GM04504 (cell line): ENCODE measurements at regions not wholly inside any gene's neighbourhood (a gene's known extent, or its start where the extent isn't known, plus 50 kb on each side); places are given as distances from the start of the nearest gene placed in this dataset.
"Not testable (repeated sequence)": the region's sequence is repeated elsewhere in the genome, so short reads cannot be mapped to it uniquely, and the experiment has no call there.

ENCODE experiments used
- DNase-seq: peaks from one replicate; pipeline ENCODE4 v3.0.0-alpha.2; 2012; ENCODE audit warnings: low read depth

- DNase-seq = no peak
These were observed 702.7 kb downstream of the EPHA7 start for GRCh38 chr6:92716638-92717037.

GRCh38 chr6:92715991-92716390, 703.4 kb downstream of the EPHA7 start:
- no peak for DNase-seq

- no peak for DNase-seq
These were observed 705.0 kb downstream of the EPHA7 start for GRCh38 chr6:92714346-92714745.

- DNase-seq = no peak
These were observed 709.3 kb downstream of the EPHA7 start for GRCh38 chr6:92710048-92710447.

- DNase-seq = no peak
These were observed 710.4 kb downstream of the EPHA7 start for GRCh38 chr6:92708945-92709344.

- no peak for DNase-seq
These were observed 711.1 kb downstream of the EPHA7 start for GRCh38 chr6:92708270-92708669.

- DNase-seq = no peak
These were observed 712.4 kb downstream of the EPHA7 start for GRCh38 chr6:92706976-92707375.

GRCh38 chr6:92701425-92702096, 717.8 kb downstream of the EPHA7 start:
- no peak for DNase-seq

GRCh38 chr6:92700411-92700810, 718.9 kb downstream of the EPHA7 start:
- no peak for DNase-seq

GRCh38 chr6:92690997-92691599, 728.3 kb downstream of the EPHA7 start:
- DNase-seq = no peak

GRCh38 chr6:92688342-92688741, 731.0 kb downstream of the EPHA7 start:
- DNase-seq = no peak

- no peak for DNase-seq
These were observed 732.1 kb downstream of the EPHA7 start for GRCh38 chr6:92687278-92687677.

GRCh38 chr6:92684386-92684785, 735.0 kb downstream of the EPHA7 start:
- DNase-seq = no peak

GRCh38 chr6:92683748-92684147, 735.6 kb downstream of the EPHA7 start:
- no peak for DNase-seq

GRCh38 chr6:92682516-92683398, 736.6 kb downstream of the EPHA7 start:
- no peak for DNase-seq

GRCh38 chr6:92681401-92681800, 738.0 kb downstream of the EPHA7 start:
- DNase-seq = no peak

- not testable (repeated sequence) for DNase-seq
These were observed 747.9 kb downstream of the EPHA7 start for GRCh38 chr6:92671462-92671861.

- DNase-seq = no peak
These were observed 751.5 kb downstream of the EPHA7 start for GRCh38 chr6:92667843-92668242.

GRCh38 chr6:92648364-92649086, 770.8 kb downstream of the EPHA7 start:
- DNase-seq = no peak

- no peak for DNase-seq
These were observed 771.7 kb downstream of the EPHA7 start for GRCh38 chr6:92647630-92648029.

- not testable (repeated sequence) for DNase-seq
These were observed 775.1 kb downstream of the EPHA7 start for GRCh38 chr6:92644104-92644791.
